Kidney tubule cell (primary cell): ENCODE measurements at regions not wholly inside any gene's neighbourhood (a gene's known extent, or its start where the extent isn't known, plus 50 kb on each side); places are given as distances from the start of the nearest gene placed in this dataset.

Experiments used
- DNase-seq: peaks from one replicate; pipeline ENCODE4 v3.0.0-alpha.2; 2018; ENCODE audit warnings: low spot score

DNA sequence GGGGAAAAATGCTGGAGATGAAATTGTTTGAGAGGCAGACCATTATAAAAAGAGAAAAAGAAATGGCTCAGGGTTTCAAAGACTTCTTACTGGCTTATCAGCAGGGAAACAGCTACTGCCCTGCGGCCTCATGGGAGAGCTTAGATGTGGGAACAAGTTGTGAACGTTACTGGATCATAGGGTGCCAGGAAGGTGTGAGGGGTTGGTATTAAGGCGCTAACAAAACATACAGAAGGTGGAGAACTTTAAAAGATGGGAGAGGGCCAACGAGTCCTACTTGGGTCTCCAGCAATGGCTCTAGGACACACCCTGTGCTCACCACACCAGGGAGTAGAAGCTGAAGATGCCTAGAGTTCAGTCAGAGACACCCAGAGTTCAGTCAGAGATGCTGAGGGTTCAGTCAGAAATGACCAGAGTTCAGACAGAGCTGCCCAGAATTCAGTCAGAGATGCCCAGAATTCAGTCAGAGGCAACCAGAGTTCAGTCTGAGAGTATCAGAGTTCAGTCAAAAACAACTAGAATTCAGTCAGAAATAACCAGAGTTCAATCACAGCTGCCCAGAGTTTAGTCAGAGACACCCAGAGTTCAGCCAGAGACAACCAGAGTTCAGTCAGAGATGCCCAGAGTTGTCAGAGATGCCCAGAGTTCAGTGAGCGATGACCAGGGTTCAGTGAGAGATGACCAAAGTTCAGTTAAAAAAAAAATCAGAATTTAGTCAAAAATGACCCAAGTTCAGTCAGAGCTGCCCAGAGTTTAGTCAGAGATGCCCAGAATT lies 1103.6 kb downstream of the BCL11B start:
- DNase-seq: no peak

- DNase-seq: no peak
Measured at GRCh38 chr14:98169170-98169587, 1102.8 kb downstream of the BCL11B start.

DNA sequence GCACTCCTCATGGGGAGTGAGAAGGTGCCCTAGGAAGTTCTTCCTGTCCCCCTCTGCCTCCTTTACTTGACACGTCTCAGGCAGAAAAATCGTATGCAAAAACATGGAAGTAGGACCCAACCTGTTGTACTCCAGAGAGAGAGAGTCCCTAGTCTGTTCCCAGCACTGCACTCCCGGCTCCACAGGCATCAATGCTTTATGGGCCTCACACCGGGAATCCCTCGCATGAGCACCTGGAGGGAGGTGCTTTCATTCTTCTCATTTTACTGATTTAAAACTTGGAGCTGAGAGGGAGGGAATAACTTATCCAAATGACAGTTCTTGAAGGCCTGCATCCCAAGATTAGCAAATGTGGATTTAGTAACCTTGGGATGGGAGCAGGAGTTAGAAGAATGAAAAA lies 1101.4 kb downstream of the BCL11B start:
- DNase-seq: no peak

GRCh38 chr14:98171654-98172053 lies 1100.3 kb downstream of the BCL11B start:
- no peak for DNase-seq

GRCh38 chr14:98172243-98172778 lies 1099.7 kb downstream of the BCL11B start:
- no peak for DNase-seq

DNA sequence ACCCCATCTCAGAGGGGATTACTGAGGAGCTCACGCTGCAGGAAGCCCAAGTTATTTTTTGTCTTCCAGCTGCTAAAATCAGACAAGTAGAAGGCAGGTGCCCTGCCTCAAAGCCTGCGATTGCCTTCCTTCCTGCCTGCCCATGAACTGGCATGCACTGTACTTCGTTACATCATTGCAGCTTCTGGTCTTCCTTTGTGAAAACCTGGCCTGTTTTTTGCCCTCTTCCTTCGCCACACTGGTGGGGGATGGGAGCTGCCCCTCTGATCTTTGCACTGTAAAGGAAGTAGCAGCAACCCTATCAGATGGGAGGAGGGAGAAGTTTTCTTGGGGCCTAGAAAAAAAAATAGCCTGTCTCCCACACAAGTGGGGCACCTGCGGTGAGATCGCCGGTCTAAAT lies 1098.7 kb downstream of the BCL11B start:
- no peak for DNase-seq

DNA sequence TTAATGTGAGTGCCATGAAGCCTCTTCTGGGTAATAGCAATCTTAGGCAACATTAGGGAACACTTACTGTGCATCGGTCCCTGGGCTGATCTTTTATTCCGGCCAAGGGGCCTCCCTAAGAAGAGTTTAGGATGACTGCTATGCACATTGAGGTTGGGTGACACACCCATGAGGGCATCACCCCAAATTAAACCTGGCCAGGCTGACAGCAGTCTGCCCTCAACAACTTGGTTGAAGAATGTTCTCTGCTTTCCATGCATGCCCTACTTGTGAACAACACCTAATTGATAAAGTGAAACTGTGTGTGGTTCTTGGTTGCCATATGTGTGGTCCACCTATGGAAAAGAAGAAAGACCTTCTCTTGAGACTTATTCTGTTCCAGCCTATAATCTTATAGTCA lies 1098.0 kb downstream of the BCL11B start:
- no peak for DNase-seq

DNA sequence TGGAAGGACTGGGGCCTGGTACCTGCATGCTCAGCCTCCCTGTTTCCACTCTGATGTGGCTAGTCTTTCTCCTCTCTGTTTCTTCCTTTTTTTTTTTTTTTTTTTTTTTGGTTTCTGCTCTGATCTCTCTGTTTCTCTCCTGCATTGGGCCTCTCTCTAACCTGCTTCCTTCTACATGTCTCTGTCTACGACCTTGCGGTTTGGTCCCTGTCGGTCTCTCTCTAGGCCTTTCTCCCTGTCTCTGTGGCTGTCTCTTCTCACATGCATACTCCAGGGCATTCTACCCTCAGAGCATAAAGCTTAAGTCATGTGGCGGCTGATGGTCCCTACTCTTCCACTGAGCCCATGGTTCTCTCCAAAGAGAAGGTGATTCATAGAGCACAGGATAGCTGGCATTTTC lies 1096.6 kb downstream of the BCL11B start:
- DNase-seq: no peak

DNA sequence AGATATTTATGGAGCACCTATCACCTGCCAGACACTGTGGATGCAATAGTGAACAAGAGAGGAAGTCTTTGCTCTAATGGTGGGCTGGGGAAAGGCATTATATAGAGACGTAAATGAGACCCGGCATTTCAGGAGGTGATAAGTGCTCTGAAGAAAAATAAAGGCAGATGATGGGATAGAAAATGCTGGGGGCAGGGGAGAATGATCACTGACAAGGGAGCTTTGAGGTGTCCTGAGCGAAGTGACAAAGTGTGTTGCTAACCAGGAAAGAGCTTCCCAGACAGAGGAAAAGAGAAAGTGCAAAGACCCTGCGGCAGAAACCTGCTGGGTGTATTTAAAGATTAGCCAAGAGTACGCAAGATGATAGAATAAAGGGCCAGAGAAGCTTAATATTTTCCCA lies 1096.1 kb downstream of the BCL11B start:
- no peak for DNase-seq

- DNase-seq: no peak
Measured at GRCh38 chr14:98176892-98177291, 1095.1 kb downstream of the BCL11B start.

- no peak for DNase-seq
Measured at GRCh38 chr14:98177551-98177950, 1094.4 kb downstream of the BCL11B start.

- DNase-seq: no peak
Measured at GRCh38 chr14:98181241-98181640, 1090.8 kb downstream of the BCL11B start.

- DNase-seq: no peak
Measured at GRCh38 chr14:98181768-98182167, 1090.2 kb downstream of the BCL11B start.

DNA sequence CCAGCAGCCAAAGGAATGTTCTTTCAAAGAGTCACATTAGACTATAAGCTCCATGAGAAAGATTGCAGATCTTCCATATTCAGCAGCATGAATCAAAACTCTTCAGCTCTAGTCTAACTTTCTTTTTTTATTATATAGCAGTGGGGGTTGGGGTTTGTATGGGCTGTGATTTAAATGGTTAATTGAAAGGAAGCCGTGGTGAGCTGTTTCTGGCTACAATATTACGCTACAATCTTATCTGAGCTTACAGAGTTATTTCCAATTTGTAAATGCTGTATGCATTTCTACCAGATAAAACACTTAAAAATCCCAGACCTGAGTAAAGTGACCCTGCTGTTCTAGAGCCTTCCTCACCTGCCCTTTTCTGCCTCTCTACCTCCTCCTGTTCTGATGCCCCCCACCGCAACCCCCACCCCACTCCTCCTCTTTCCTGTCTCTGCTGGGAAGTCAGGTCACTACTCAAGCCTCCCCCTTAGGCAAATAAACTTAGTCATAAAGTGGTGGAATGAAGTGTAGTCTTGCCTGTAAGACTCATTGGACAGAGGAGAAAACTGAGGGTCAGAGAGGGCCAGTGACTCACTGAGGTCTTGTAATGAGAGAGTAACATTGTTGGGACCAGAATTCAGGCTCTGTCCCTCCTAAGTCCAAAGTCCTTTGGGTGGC lies 1089.5 kb downstream of the BCL11B start:
- peak; percentile 65 for DNase-seq

- DNase-seq: no peak
Measured at GRCh38 chr14:98183556-98183955, 1088.4 kb downstream of the BCL11B start.

DNA sequence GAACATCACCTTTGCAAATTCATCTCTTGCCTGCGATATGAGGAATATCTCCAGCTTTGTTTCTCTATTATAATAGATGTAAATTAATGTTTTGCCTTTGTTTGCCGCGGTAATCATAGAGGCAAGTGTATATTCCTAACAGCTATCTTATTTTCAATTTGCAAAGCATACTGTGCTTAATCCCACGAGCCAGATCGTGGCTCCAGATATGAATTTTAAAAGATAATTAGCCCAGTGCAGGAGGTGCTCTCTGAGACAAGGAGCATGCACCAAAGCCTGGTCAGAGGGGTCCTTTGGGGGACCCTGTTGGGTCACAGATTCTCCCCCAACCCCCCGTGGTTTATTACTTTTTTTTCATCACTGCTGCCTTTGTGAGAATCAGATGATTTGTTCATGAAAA lies 1087.5 kb downstream of the BCL11B start:
- no peak for DNase-seq

DNA sequence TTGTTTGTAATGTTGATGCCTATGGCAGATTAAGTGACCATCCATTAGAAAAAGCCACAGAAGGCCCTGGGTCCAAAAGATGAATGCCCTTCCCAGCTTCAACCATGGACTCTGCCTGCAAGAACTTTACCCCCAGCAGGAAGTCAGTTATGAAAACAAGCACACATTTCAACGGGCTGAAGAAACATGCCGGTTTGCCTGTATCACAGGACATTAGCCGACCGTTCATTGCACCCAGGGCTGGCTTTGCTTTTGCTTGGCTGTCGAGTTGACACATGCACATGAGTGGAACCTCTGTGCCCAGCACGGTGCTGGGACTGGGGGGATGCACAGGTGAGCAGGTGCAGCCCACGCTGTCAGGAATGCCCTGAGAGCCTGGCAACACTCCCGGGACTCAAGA lies 1087.0 kb downstream of the BCL11B start:
- no peak for DNase-seq

GRCh38 chr14:98186140-98186539 lies 1085.9 kb downstream of the BCL11B start:
- DNase-seq: no peak

DNA sequence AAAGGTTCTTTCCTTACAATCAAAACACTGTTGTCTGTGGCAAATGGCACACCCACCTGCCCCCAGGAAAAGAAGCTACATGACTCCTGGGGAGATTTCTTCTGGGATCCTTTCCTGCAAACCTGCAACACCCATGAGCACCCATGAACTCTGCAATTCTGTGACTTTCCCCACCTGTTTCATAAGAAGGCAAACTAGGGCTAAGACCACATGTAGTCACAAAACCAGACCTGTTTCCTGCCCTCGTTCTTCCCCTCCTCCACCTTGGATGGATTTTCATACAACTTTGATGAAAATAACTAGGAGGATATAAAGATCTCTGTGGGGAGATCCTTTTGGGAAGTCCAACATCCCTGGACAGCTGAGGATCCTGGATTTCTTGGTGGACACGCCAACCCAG lies 1084.7 kb downstream of the BCL11B start:
- DNase-seq: no peak

GRCh38 chr14:98189062-98189461 lies 1082.9 kb downstream of the BCL11B start:
- no peak for DNase-seq

GRCh38 chr14:98189511-98189910 lies 1082.5 kb downstream of the BCL11B start:
- DNase-seq: no peak

DNA sequence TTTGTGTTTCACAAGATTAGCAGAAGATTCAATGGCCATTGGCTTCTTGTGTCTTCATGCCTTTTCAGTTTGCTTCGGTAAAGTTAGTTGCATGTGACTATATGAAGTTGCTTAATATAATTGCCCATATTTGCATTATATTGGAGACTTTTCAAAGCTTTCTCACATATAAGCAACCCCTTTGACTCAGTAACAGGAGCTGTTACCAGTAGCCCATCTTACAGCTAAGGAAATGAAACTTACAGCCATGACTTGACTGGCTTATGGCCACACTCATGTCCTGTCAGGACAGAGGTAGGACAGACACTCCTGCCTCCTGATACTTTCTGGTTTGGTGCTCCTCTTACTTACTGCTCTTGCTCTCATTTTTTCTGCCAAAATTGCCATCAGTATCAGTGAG lies 1082.1 kb downstream of the BCL11B start:
- no peak for DNase-seq

GRCh38 chr14:98192946-98193345 lies 1079.1 kb downstream of the BCL11B start:
- no peak for DNase-seq

- no peak for DNase-seq
Measured at GRCh38 chr14:98194821-98195220, 1077.2 kb downstream of the BCL11B start.
